Fibroblast of lung (primary cell): ENCODE measurements at regions not wholly inside any gene's neighbourhood (a gene's known extent, or its start where the extent isn't known, plus 50 kb on each side); places are given as distances from the start of the nearest gene placed in this dataset.

Source experiments
- CTCF ChIP-seq, 2 donors: IDR thresholded peaks in 1 of 2; conservative IDR thresholded peaks in 1 of 2; 1 replicate in 1 of 2; 2 replicates in 1 of 2; pipeline ENCODE4 v1.5.1; 2011 to 2012; ENCODE audit warnings: low read length in 2 of 2, control low read depth in 1 of 2, inconsistent platforms in 1 of 2, low read depth in 1 of 2, mild to moderate bottlenecking in 1 of 2
- EZH2 ChIP-seq: IDR thresholded peaks from 2 replicates; pipeline ENCODE4 v1.5.1; 2012; ENCODE audit warnings: low read length, control low read depth, mild to moderate bottlenecking; ENCODE audit errors: missing control alignments

DNA sequence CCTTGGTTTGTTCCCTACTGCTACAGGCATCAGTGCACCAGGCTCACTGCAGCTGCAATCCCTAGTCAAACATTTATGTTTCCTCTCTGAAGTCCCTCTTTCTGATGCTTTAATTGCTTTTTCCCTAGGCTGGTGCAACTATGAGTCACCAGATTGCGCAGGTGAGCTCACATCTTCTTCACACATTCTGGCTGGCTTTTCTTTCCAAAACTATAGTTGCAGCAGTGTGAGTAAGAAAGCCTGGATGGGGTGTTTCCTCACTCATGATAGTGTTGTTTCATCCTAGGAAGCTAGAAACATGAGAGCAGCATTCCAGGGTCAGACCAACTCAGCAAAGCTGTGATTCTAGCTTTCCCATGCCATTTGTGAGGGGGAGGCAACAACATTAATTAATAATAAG lies 296.4 kb downstream of the PAX1 start:
- TF ChIP-seq CTCF (conservative IDR thresholded peaks at IDR 0.05 in 1 of 2, IDR thresholded peaks at IDR 0.05 in 1 of 2; ENCODE audit: low read depth in 1 of 2, low read length in 2 of 2) (no peak), EZH2 (no peak)
